ENCODE measurements at regions not wholly inside any gene's neighbourhood (a gene's known extent, or its start where the extent isn't known, plus 50 kb on each side); places are given as distances from the start of the nearest gene placed in this dataset.

DNA sequence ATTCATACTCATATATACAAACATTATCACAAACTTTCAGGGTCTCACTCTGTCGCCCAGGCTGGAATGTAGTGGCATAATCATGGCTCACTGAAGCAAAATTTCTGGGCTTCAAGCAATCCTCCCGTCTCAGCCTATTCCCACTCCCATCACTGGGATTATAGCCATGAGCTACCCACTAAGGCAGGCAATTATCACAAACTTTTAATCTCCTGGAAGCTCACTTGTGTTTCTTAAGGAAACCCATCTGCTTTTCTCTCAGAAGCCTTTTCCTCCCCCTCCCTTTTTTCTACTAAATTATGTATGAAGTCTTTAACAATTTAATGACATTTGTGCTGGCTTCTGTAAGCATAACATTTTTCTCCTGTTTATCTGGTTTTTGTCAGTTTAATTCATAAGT is 170.5 kb downstream of the AREG start:
- no peak for DNase-seq (ENCODE audit: low read depth)

GRCh38 chr4:74618166-74618565 is 173.2 kb downstream of the AREG start:
- DNase-seq (ENCODE audit: low read depth), result no peak

- no peak for DNase-seq (ENCODE audit: low read depth)
Measured at GRCh38 chr4:74618659-74619058, 173.7 kb downstream of the AREG start.

- no peak for DNase-seq (ENCODE audit: low read depth)
Measured at GRCh38 chr4:74619931-74620702, 174.2 kb downstream of the BTC start.

GRCh38 chr4:74621616-74622015 is 172.7 kb downstream of the BTC start:
- DNase-seq (ENCODE audit: low read depth), result no peak

DNA sequence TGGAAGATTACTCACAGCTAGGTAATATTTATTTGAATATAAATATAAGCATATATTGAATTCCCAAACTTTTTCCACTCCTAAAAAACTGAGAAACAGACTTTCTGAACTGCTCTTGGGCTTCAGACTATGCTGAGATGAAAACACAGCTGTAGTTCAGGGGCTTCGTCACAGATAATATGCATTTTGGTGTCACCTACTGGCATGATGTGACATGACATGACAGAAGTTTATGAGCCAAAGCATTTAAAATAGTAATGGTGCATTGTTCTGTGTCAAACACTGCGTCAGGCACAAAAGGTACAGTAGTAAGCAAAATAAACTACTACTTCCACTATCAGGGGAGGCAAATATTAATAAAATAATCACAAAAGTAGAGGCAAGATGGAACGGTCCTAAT is 171.3 kb downstream of the BTC start:
- no peak for DNase-seq (ENCODE audit: low read depth)

- DNase-seq (ENCODE audit: low read depth), result peak; percentile 93
Measured at GRCh38 chr4:74624351-74625151, 169.8 kb downstream of the BTC start.

GRCh38 chr4:74625981-74626380 is 168.3 kb downstream of the BTC start:
- DNase-seq (ENCODE audit: low read depth), result no peak

DNA sequence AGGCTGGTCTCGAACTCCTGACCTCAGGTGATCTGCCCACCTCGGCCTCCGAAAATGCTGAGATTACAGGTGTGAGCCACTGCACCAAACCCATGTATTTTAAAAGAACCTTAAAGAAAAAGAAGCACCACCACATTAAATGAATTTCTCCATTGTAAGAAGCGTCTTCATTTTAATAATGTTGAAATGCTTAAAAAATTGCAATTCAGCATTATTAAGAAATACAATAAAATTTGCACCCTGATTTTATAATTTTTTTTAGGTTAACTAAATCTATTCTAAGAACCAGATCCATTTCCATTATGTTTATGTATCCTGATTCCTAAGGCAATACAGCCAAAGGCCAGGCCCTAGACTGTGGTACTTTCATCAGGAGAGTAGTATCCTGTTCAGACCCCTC is 167.2 kb downstream of the BTC start:
- no peak for DNase-seq (ENCODE audit: low read depth)

GRCh38 chr4:74627504-74627903 is 166.8 kb downstream of the BTC start:
- no peak for DNase-seq (ENCODE audit: low read depth)

- DNase-seq (ENCODE audit: low read depth), result no peak
Measured at GRCh38 chr4:74628852-74629620, 165.3 kb downstream of the BTC start.

- DNase-seq (ENCODE audit: low read depth), result no peak
Measured at GRCh38 chr4:74630551-74630950, 163.8 kb downstream of the BTC start.

- DNase-seq (ENCODE audit: low read depth), result no peak
Measured at GRCh38 chr4:74631338-74631737, 163.0 kb downstream of the BTC start.

- no peak for DNase-seq (ENCODE audit: low read depth)
Measured at GRCh38 chr4:74631988-74632387, 162.3 kb downstream of the BTC start.

DNA sequence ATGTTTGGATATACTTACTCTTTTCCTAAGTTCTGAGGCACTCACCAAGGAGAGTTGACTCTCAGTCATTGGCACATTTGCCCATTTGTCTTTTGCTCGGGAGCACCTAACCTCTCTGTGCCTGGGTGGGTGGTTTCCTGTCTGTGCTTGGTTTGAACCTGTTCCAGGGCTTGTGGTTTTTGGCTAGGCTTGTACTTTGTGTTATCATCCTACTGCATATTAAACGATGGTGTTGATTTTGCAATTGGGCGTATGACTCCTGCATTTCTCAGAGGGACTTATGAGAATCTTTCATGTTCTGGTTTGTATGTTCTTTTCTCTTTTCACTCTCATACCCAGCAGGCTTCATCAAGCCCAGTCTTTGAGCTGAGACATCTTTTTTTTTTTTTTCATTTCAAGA is 161.7 kb downstream of the BTC start:
- peak; percentile 96 for DNase-seq (ENCODE audit: low read depth)

DNA sequence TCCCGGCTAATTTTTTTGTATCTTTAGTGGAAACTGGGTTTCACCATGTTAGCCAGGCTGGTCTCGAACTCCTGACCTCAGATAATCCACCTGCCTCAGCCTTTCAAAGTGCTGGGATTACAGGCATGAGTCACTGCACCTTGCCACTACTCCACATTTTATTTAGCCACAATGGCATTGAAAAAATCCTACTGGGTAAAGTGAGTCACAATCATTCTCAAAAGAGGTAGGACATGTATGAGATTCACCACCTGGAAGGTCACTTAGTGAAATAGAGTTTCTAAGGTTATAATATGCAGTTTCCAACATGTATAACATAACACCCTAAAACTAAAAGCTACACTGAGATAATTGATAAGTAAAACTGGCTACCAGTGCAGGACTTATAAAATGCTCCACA is 159.2 kb downstream of the BTC start:
- no peak for DNase-seq (ENCODE audit: low read depth)

DNA sequence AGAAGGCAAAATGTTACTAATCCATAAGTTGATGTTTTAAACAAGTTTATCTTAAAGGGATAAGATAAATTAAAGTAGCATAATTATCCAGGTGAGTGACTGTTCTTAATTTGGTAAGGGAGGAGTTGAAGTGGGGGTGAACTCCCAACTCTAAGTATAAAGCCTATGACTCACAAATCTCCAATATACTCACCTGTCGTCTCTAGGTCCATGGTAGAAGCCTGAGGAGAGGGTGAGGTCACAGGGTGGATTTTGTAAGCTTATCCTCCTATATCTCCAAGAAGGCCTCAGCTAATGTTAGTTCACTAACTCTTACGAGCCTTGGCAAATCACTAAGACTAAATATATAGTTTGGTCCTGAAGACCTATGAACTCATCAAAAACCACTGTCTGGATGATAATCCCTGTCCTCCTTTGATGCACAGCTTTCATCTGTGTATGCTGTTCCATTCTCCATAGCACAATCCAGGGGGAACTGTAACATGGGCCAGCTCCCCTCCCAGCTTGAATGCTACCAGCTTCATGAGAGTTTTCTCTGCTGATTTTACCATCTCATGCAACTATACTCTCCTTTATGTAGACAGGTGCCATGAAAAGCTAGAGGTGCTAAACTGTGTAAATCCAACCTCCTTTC is 158.7 kb downstream of the BTC start:
- DNase-seq (ENCODE audit: low read depth), result no peak

- DNase-seq (ENCODE audit: low read depth), result no peak
Measured at GRCh38 chr4:74638001-74638400, 156.3 kb downstream of the BTC start.

GRCh38 chr4:74638689-74639088 is 155.6 kb downstream of the BTC start:
- no peak for DNase-seq (ENCODE audit: low read depth)

DNA sequence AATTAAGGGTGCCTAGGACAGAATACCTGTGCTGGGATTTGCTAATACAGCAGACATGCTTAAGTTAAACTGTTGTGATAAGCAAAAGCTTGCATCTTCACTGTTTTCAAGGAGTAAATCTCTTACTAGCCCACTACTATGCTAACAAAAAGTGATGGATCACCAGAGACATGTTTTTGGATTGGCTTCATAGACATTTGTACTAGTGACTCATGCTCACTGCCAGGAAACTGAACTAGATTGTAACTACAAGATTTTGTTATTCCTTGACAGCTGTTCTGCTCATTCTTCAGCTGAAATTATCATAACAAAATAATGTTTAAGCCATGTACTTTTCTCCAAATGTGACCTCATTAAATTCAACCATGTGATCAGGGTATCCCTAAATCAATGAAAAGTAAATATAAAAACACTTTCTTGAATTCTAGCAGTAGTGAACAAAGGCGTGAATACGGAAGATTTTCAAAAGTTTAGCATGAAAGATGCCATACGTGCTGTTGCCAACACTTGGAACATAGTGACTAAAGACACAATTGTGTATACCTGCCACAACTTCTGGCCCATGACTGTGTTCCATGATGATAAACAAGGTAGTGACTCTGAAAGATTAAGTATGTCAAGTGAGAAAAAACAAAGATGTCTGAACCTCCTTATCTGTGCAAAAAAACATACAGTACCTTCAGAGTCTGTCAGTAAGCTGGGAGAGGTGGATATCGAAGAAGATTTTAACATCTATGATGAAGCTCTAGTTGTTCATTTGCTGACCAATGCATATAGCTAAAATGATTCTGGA is 154.0 kb downstream of the BTC start:
- DNase-seq (ENCODE audit: low read depth), result peak; percentile 56

GRCh38 chr4:74642006-74642405 is 152.3 kb downstream of the BTC start:
- DNase-seq (ENCODE audit: low read depth), result no peak
